ENCODE measurements at regions not wholly inside any gene's neighbourhood (a gene's known extent, or its start where the extent isn't known, plus 50 kb on each side); places are given as distances from the start of the nearest gene placed in this dataset.

DNA sequence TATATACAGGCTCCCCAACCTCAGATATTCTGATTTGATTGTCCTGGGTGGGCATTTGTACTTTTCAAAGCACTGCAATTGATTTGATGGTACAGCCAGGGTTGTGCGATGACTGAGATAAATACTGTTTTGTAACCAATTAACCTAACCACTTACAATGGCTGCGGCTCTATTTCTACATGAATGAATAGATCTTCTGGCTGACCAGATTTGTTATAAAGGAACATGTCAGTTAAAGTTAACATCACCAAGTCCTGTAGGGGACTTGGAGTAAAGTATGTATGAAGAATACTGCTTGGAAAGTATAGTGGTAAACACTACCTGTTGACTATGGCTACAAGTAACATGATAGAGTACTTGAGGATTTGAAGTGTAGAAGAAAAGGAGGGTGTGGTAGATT, 369.2 kb upstream of the JAG1 start:
- Histone ChIP-seq H3K4me1 (no peaks in the 10 kb centered on the region), H3K27me3 (no peaks in the 10 kb centered on the region), H3K9ac (no peak overlapping the region), H3K36me3 (no peaks in the 10 kb centered on the region), H3K4me3 (no peak overlapping the region), H3K27ac (no peak overlapping the region), H3K9me3 (no peaks in the 10 kb centered on the region), H3K4me2 (no peak overlapping the region), H4K20me1 (no peaks in the 10 kb centered on the region)
- TF ChIP-seq Cebpa-rat (IDR thresholded peaks at IDR 0.05) = no peak

DNA sequence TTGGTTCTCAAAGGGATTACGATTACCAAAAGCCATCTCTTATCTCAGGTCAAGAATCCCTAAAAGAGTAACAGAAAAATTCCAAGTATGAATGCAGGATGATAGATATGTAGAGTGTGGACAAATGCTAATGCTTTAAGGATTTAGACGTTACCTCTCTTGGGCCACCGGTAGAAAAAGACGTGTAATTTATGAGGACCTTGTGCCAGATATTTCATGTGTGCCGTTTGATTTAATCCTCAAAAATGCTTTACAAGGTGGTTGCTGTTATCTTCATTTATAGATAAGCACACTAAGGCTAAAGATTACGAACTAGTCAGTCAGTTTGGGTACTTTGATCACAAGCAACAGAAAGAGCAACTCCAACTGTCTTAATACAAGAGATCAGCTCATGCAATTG, 370.8 kb upstream of the JAG1 start:
- Histone ChIP-seq H3K4me2 (no peak overlapping the region), H3K4me3 (no peak overlapping the region), H3K9ac (no peak overlapping the region), H3K36me3 (no peaks in the 10 kb centered on the region), H3K27ac (no peak overlapping the region), H3K4me1 (no peaks in the 10 kb centered on the region), H4K20me1 (no peaks in the 10 kb centered on the region), H3K27me3 (no peaks in the 10 kb centered on the region), H3K9me3 (no peaks in the 10 kb centered on the region)
- TF ChIP-seq Cebpa-rat (IDR thresholded peaks at IDR 0.05) = no peak

DNA sequence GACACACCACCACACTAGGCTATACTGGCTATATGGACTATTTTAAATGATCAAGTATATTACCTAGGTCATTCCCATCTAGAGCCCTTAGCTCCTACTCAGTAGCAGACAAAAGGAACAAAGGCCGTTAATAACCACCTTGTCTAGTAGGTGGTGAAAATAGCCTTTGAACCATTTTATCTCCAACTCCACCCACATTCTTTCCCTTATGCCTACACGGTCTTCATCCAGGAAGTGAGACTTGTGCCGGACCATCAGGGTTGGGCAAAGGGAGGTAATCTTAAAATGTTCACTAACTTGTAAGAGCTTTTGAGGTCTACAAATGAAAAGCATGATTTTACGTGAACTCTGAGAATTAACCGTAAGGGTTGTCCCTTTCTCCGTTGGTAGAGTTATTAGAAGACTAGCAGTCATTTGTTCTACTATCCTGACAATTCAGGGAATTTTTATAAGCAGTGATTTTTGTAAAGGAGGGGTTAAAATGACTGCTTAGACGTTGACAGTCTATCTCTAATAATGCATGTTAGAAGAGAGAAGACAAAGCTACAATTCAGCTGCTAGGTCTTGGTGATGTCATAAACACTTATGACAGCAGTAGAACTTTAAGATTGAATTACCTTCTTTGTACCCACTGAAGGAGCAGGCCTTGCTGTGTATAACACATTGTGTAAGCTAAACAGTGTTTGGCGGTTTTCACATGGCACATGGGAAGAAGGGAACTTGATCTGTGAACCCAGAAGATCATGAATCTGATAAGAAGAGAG, 371.8 kb upstream of the JAG1 start:
- no peak for TF ChIP-seq Cebpa-rat (IDR thresholded peaks at IDR 0.05)
- Histone ChIP-seq H3K4me2 (no peak overlapping the region), H3K4me1 (no peaks in the 10 kb centered on the region), H3K9me3 (no peaks in the 10 kb centered on the region), H3K36me3 (no peaks in the 10 kb centered on the region), H4K20me1 (no peaks in the 10 kb centered on the region), H3K9ac (no peak overlapping the region), H3K27me3 (no peaks in the 10 kb centered on the region), H3K4me3 (no peak overlapping the region), H3K27ac (no peak overlapping the region)

DNA sequence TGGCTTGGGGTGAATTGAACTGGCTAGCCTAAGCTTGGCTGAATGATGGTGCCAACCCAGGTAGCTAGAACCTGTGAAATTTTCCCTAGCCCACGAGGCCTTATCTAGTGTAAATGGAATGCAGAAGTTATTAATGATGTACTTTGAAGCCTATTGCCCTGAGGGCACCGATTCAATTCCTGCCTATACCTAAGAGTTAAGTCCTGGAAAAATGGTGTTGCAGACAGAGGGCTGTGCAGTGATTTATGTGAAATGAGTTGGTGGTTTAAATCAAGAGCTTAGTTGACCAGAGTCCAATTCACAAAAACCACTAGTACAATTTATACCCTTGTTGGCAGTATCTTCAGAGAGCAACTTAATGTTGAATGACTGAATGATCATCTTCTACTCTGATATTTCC, 373.8 kb upstream of the JAG1 start:
- no peaks in the 10 kb centered on the region for H3K4me1 ChIP-seq
- no peaks in the 10 kb centered on the region for H3K36me3 ChIP-seq
- TF ChIP-seq Cebpa-rat (IDR thresholded peaks at IDR 0.05) = no peak
- no peaks in the 10 kb centered on the region for H3K9me3 ChIP-seq
- no peak overlapping the region for H3K4me2 ChIP-seq
- H3K4me3 ChIP-seq = no peak overlapping the region
- no peaks in the 10 kb centered on the region for H4K20me1 ChIP-seq
- H3K9ac ChIP-seq = no peak overlapping the region
- H3K27ac ChIP-seq = no peak overlapping the region
- H3K27me3 ChIP-seq = no peaks in the 10 kb centered on the region

DNA sequence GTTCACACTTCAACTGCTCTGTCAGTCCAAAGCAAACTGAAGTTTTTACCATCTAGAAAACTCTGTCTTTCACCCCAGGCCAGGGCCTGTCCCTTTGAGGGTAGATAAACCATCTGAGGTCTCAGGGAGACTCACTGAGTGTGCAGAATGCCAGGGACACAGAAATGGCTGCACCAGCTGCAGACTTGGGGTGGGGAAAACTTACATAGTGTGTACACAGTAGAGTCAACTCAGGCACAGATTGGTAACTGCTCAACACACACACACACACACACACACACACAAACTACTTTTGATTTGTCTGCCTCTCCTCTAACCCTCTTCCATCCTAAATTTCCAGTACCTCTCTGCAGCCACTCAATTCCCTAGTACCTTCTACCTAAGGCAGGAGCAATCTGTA, 374.9 kb upstream of the JAG1 start:
- no peaks in the 10 kb centered on the region for H3K9me3 ChIP-seq
- H3K9ac ChIP-seq = no peak overlapping the region
- no peak overlapping the region for H3K4me2 ChIP-seq
- no peak for TF ChIP-seq Cebpa-rat (IDR thresholded peaks at IDR 0.05)
- no peaks in the 10 kb centered on the region for H3K4me1 ChIP-seq
- H3K4me3 ChIP-seq = no peak overlapping the region
- no peaks in the 10 kb centered on the region for H3K36me3 ChIP-seq
- H3K27ac ChIP-seq = no peak overlapping the region
- H4K20me1 ChIP-seq = no peaks in the 10 kb centered on the region
- H3K27me3 ChIP-seq = no peaks in the 10 kb centered on the region

DNA sequence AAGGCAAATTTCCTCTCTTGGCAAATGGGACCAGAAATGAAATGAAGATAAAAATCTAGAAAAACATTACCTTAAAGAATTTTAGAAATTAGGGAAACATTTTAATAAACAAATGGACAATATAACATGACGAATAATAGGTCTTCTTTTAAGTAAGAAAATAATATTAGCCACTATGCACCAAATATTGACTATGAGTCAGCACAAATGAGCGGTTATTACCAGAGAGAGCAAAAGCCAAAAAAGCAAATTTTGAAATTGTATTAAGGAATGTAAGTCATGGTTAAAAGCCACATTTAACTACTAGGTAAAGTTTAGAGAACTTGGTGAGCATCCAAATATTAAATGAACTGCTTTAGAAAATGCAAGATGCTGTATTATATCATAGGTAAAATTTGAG, 376.6 kb upstream of the JAG1 start:
- H3K36me3 ChIP-seq = no peaks in the 10 kb centered on the region
- H3K4me2 ChIP-seq = no peak overlapping the region
- TF ChIP-seq Cebpa-rat (IDR thresholded peaks at IDR 0.05) = no peak
- H4K20me1 ChIP-seq = no peaks in the 10 kb centered on the region
- H3K27ac ChIP-seq = no peak overlapping the region
- H3K4me3 ChIP-seq = no peak overlapping the region
- no peak overlapping the region for H3K9ac ChIP-seq
- no peaks in the 10 kb centered on the region for H3K4me1 ChIP-seq
- H3K9me3 ChIP-seq = no peaks in the 10 kb centered on the region
- no peaks in the 10 kb centered on the region for H3K27me3 ChIP-seq

DNA sequence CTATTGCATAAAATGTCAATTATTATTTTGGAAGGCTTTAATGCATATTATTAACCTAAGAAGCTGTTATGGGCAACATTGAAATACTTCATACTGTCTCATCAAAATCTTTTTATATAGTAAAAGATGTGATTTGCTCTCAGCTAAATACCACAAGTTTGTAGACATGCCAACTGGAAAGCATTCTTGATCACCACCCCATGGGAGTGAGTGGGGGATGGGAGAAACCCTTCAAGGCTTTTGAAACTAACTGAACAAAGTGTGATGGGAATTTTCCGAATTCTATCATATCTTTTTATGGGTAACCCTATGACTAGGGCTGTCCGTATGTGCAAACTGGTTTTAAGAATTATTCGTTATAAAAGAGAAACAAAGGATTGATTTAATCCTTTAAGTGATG, 377.3 kb upstream of the JAG1 start:
- no peak overlapping the region for H3K27ac ChIP-seq
- H3K36me3 ChIP-seq = no peaks in the 10 kb centered on the region
- peaks cover 2% of the 10 kb centered on the region for H3K4me1 ChIP-seq
- H3K4me3 ChIP-seq = no peak overlapping the region
- H3K4me2 ChIP-seq = no peak overlapping the region
- no peaks in the 10 kb centered on the region for H3K27me3 ChIP-seq
- H4K20me1 ChIP-seq = no peaks in the 10 kb centered on the region
- TF ChIP-seq Cebpa-rat (IDR thresholded peaks at IDR 0.05) = no peak
- no peak overlapping the region for H3K9ac ChIP-seq
- H3K9me3 ChIP-seq = no peaks in the 10 kb centered on the region

DNA sequence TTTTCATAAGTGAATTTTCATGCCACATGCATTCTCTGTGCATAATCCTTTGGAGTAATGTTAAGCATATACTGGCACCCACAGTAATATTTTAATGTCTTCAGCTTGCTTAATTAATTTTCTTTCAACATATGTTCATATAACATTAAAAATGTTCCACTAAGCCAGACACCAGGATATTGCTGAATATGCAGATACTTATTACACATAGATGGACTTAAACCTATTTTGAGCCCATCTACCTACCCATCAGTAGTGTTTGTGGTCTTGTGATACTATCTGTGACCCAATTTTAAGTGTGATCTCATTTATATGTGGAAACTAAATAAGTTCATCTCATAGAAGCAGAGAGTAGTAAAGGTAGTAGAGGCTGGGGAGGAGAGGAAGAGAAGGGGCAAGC, 379.5 kb upstream of the JAG1 start:
- Histone ChIP-seq H3K4me2 (no peak overlapping the region), H3K4me1 (peaks cover 10% of the 10 kb centered on the region), H3K27me3 (no peaks in the 10 kb centered on the region), H3K36me3 (no peaks in the 10 kb centered on the region), H4K20me1 (no peaks in the 10 kb centered on the region), H3K9ac (no peak overlapping the region), H3K9me3 (no peaks in the 10 kb centered on the region), H3K27ac (no peak overlapping the region), H3K4me3 (no peak overlapping the region)
- no peak for TF ChIP-seq Cebpa-rat (IDR thresholded peaks at IDR 0.05)

DNA sequence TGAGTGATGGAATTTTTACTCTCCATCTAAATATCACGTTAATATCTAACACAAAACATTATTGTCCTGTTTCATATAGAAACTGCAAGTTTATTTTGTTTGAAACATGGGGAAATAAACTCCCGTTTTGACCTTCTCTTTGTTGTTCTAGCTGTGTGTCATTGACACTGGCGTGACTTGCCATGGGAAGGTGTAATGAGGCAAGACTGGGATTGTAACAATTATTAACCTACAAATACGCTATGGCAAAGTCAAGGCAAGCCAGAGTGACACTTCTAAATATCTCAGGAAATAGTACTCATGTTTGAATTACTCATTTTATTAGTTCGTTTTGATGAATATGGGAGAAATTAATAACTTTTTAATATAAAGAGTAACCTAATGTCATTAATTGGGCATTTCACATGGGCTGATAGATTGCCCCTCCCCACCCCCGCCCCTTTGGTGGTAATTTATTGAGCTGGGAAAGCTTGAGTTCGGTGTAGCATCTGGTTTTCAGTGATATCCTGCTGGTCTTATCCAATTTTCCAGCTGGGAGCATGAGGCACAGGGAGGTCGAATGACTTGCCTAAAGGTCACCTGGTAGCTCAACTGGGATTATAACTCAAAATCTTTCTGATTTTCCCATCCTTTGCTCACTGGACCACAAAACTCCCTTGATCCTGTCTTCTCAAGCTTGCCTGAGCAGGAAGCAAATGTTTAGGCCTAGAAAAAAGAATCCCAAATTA, 380.6 kb upstream of the JAG1 start:
- Histone ChIP-seq H3K9me3 (no peaks in the 10 kb centered on the region), H3K4me1 (peaks cover 10% of the 10 kb centered on the region), H3K4me2 (no peak overlapping the region), H3K4me3 (no peak overlapping the region), H3K9ac (no peak overlapping the region), H3K27me3 (no peaks in the 10 kb centered on the region), H3K36me3 (no peaks in the 10 kb centered on the region), H4K20me1 (no peaks in the 10 kb centered on the region), H3K27ac (no peak overlapping the region)
- no peak for TF ChIP-seq Cebpa-rat (IDR thresholded peaks at IDR 0.05)

DNA sequence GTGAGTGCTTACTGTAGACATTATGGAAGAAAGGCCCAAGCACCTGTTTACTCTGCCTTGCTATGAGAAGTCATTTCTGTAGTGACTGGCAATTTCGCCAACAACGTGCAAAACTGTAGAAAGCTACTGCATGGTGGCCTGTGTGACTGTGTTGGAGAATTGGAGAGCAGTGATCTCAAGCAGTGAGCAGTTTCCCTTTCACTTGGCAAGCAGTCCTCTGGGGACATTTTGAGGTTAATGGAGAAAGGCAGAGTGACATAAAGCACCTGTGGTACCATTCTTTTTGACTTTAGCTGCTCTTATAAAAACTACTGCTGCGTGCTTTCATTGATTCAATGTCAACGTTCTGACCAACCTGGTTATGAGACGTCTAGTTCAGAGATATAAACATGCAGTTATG, 382.6 kb upstream of the JAG1 start:
- H3K36me3 ChIP-seq = no peaks in the 10 kb centered on the region
- H4K20me1 ChIP-seq = no peaks in the 10 kb centered on the region
- H3K4me2 ChIP-seq = peak overlapping the region; percentile 42
- peaks cover 24% of the 10 kb centered on the region for H3K4me1 ChIP-seq
- no peaks in the 10 kb centered on the region for H3K9me3 ChIP-seq
- no peak overlapping the region for H3K27ac ChIP-seq
- no peaks in the 10 kb centered on the region for H3K27me3 ChIP-seq
- no peak for TF ChIP-seq Cebpa-rat (IDR thresholded peaks at IDR 0.05)
- no peak overlapping the region for H3K4me3 ChIP-seq
- no peak overlapping the region for H3K9ac ChIP-seq
